HG03469 (cell line): ENCODE measurements at regions not wholly inside any gene's neighbourhood (a gene's known extent, or its start where the extent isn't known, plus 50 kb on each side); places are given as distances from the start of the nearest gene placed in this dataset.

Experiments
- ATAC-seq: cut with Tn5 transposase; IDR thresholded peaks from one replicate; pipeline ENCODE4 v1.9.1; 2021; ENCODE audit warnings: mild to moderate bottlenecking, moderate library complexity, moderate number of reproducible peaks; ENCODE audit not compliant: unreplicated experiment

- ATAC-seq, result no peak
These were observed 61.4 kb upstream of the GPR6 start for GRCh38 chr6:109916759-109917158.

GRCh38 chr6:109918227-109918626 is 59.9 kb upstream of the GPR6 start:
- ATAC-seq, result no peak

- ATAC-seq, result no peak
These were observed 57.2 kb upstream of the GPR6 start for GRCh38 chr6:109920911-109921310.

- no peak for ATAC-seq
These were observed 55.3 kb upstream of the GPR6 start for GRCh38 chr6:109922851-109923250.

- no peak for ATAC-seq
These were observed 53.0 kb upstream of the GPR6 start for GRCh38 chr6:109925075-109925474.

GRCh38 chr6:109927052-109927451 is 51.1 kb upstream of the GPR6 start:
- ATAC-seq, result no peak
